ENCODE measurements at regions not wholly inside any gene's neighbourhood (a gene's known extent, or its start where the extent isn't known, plus 50 kb on each side); places are given as distances from the start of the nearest gene placed in this dataset.

- no peak for DNase-seq (ENCODE audit: low spot score in 2 of 2)
- TF ChIP-seq POLR2A (IDR thresholded peaks at IDR 0.05): no peak
- TF ChIP-seq, protein P1, sequence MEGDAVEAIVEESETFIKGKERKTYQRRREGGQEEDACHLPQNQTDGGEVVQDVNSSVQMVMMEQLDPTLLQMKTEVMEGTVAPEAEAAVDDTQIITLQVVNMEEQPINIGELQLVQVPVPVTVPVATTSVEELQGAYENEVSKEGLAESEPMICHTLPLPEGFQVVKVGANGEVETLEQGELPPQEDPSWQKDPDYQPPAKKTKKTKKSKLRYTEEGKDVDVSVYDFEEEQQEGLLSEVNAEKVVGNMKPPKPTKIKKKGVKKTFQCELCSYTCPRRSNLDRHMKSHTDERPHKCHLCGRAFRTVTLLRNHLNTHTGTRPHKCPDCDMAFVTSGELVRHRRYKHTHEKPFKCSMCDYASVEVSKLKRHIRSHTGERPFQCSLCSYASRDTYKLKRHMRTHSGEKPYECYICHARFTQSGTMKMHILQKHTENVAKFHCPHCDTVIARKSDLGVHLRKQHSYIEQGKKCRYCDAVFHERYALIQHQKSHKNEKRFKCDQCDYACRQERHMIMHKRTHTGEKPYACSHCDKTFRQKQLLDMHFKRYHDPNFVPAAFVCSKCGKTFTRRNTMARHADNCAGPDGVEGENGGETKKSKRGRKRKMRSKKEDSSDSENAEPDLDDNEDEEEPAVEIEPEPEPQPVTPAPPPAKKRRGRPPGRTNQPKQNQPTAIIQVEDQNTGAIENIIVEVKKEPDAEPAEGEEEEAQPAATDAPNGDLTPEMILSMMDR (IDR thresholded peaks at IDR 0.05): no peak
- intact Hi-C loops (cut with DNase I; ENCODE audit: low total_unique reads): no loop called here
- H3K4me3 ChIP-seq (ENCODE audit: low read depth, poor library complexity, severe bottlenecking): no peak overlapping the region
- 17 to 46% methylated on average over 4 of the region's 4 CpGs for WGBS, 2 donors
Measured at GRCh38 chr2:12110074-12110473, 363.6 kb downstream of the LPIN1 start.

DNA sequence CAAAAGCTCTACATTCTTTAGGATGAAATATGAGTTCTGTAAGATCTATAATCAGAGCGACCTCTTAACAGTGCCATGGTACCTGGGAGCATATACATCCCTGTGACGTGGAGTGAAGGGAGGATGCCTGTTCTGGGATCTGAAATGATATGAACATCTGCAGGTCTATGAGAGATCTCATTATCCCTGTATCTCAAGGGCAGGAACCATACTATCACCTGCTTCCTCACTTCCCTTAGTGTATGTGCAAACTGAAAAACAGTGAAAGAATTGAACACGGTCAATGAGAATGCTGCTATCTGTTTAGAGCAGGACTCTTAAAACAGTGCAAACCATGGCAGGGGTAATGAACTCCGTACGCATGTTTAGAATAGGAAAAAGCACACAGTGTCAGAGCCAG lies 364.0 kb downstream of the LPIN1 start:
- TF ChIP-seq POLR2A (IDR thresholded peaks at IDR 0.05): no peak
- TF ChIP-seq, protein P1 (IDR thresholded peaks at IDR 0.05): no peak
- H3K4me3 ChIP-seq (ENCODE audit: low read depth, poor library complexity, severe bottlenecking): no peak overlapping the region
- DNase-seq (ENCODE audit: low spot score in 2 of 2): no peak
- 93 to 94% methylated on average over 5 of the region's 5 CpGs for WGBS, 2 donors
- intact Hi-C loops (cut with DNase I; ENCODE audit: low total_unique reads): no loop called here

DNA sequence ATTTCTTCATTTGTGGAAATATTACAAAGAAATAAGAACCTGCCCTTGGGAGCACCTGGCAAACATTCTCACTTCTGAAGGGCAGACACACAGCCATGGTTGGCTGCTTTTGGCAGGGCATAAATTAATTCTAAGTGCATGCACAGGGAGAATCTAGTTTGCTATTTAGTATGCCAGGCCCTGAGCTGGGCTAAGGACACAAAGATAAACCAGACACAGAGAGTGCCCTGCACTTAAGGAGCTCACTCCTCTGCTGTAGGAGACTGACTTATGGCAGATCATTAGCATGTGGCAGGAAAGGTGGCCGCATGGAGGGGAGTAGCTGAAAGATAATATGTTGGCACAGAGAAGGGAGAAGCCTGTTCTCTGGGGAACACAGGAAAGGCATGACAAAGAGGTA lies 367.0 kb downstream of the LPIN1 start:
- 80 to 94% methylated on average over 1 of the region's 1 CpG for WGBS, 2 donors
- TF ChIP-seq, protein P1 (IDR thresholded peaks at IDR 0.05): no peak
- TF ChIP-seq POLR2A (IDR thresholded peaks at IDR 0.05): no peak
- intact Hi-C loops (cut with DNase I; ENCODE audit: low total_unique reads): no loop called here
- no peak for DNase-seq (ENCODE audit: low spot score in 2 of 2)
- H3K4me3 ChIP-seq (ENCODE audit: low read depth, poor library complexity, severe bottlenecking): no peak overlapping the region

GRCh38 chr2:12114816-12115215 lies 368.4 kb downstream of the LPIN1 start:
- DNase-seq (ENCODE audit: low spot score in 2 of 2): no peak
- H3K4me3 ChIP-seq (ENCODE audit: low read depth, poor library complexity, severe bottlenecking): no peak overlapping the region
- 0 to 44% methylated on average over 1 of the region's 1 CpG for WGBS, 2 donors
- TF ChIP-seq, protein P1 (IDR thresholded peaks at IDR 0.05): no peak
- TF ChIP-seq POLR2A (IDR thresholded peaks at IDR 0.05): no peak
- intact Hi-C loops (cut with DNase I; ENCODE audit: low total_unique reads): no loop called here

DNA sequence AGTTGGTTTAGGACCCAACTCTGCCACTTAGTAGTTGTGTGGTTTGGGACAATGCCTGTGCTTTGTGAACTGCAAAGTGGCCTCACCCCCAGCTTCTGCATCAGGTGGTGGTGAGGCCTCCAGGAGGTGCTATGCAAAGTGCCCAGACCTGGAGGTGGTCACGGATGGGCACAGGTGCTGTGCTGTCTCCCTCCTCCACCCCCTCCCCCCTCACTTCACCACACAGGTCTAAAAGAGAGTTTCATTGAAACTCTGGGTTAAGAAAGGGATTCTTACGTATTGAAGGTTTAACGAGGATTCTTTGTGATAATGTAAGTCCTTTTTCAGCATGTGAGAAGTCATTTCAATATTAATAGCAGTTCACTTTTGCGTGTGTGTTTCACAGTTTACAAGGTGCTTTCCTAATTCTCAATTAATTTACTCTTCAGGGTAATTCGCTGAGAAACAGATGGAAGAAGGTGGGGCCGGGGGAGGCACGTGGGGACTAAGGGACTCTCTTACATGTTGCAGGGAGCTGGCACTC lies 369.9 kb downstream of the LPIN1 start:
- no peak for TF ChIP-seq POLR2A (IDR thresholded peaks at IDR 0.05)
- TF ChIP-seq, protein P1 (IDR thresholded peaks at IDR 0.05): no peak
- intact Hi-C loops (cut with DNase I; ENCODE audit: low total_unique reads): no loop called here
- 91 to 93% methylated on average over 7 of the region's 7 CpGs for whole genome bisulfite sequencing, 2 donors
- no peak overlapping the region for H3K4me3 ChIP-seq (ENCODE audit: low read depth, poor library complexity, severe bottlenecking)
- no peak for DNase-seq (ENCODE audit: low spot score in 2 of 2)

DNA sequence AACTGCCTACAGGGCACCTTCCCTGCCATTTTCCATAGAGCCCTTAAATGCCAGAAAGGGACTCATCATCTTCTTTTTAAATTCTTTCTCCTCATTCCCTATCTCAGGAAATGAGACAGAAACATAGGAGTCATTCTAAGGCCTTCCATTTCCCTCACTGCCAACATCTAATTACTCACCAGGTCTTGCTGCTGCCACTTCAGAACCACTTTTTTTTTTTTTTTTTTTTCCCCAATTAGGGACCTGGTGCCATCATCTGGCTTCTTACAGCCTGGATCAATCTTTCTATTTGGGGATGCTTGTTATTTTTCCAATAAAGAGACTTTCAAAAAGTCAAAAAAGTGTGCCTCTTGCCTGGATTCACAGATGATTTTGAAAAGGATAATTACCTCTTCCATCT lies 373.4 kb downstream of the LPIN1 start:
- intact Hi-C loops (cut with DNase I; ENCODE audit: low total_unique reads): no loop called here
- no peak for DNase-seq (ENCODE audit: low spot score in 2 of 2)
- TF ChIP-seq, protein P1 (IDR thresholded peaks at IDR 0.05): no peak
- no peak for TF ChIP-seq POLR2A (IDR thresholded peaks at IDR 0.05)
- H3K4me3 ChIP-seq (ENCODE audit: low read depth, poor library complexity, severe bottlenecking): no peak overlapping the region
